GM12891 (cell line): ENCODE measurements at regions not wholly inside any gene's neighbourhood (a gene's known extent, or its start where the extent isn't known, plus 50 kb on each side); places are given as distances from the start of the nearest gene placed in this dataset.

Experiments
- PAX5 ChIP-seq: IDR thresholded peaks from 2 replicates; pipeline ENCODE4 v1.6.1; 2011; ENCODE audit warnings: low read length, moderate library complexity, mild to moderate bottlenecking; ENCODE audit not compliant: insufficient read depth, severe bottlenecking
- POLR2A ChIP-seq: IDR thresholded peaks from 2 replicates; pipeline ENCODE4 v1.6.1; 2011; ENCODE audit warnings: low read depth, low read length, control low read depth
- POLR2AphosphoS5 ChIP-seq: IDR thresholded peaks from 2 replicates; pipeline ENCODE4 v1.6.1; 2011; ENCODE audit warnings: low read depth, low read length, control low read depth
- SPI1 ChIP-seq: IDR thresholded peaks from 2 replicates; pipeline ENCODE4 v1.6.1; 2011; ENCODE audit warnings: low read depth, low read length, control low read depth
- TAF1 ChIP-seq: IDR thresholded peaks from 2 replicates; pipeline ENCODE4 v1.6.1; 2011; ENCODE audit warnings: low read depth, low read length, control low read depth

- no peak for TF ChIP-seq POLR2AphosphoS5
- TF ChIP-seq TAF1, result no peak
- TF ChIP-seq POLR2A, result no peak
- no peak for TF ChIP-seq SPI1
- TF ChIP-seq PAX5, result no peak
Observed at GRCh38 chr5:167571824-167572223, 719.6 kb upstream of the WWC1 start.
